Amniotic epithelial cell (primary cell): ENCODE measurements at regions not wholly inside any gene's neighbourhood (a gene's known extent, or its start where the extent isn't known, plus 50 kb on each side); places are given as distances from the start of the nearest gene placed in this dataset.
A peak's percentile ranks its signal among the peaks of the same experiment; 100 is the strongest.
"Not testable (repeated sequence)": the region's sequence is repeated elsewhere in the genome, so short reads cannot be mapped to it uniquely, and the experiment has no call there.

Source experiments
- DNase-seq: peaks from one replicate; pipeline ENCODE4 v3.0.0-alpha.2; 2010; ENCODE audit warnings: low read depth

DNA sequence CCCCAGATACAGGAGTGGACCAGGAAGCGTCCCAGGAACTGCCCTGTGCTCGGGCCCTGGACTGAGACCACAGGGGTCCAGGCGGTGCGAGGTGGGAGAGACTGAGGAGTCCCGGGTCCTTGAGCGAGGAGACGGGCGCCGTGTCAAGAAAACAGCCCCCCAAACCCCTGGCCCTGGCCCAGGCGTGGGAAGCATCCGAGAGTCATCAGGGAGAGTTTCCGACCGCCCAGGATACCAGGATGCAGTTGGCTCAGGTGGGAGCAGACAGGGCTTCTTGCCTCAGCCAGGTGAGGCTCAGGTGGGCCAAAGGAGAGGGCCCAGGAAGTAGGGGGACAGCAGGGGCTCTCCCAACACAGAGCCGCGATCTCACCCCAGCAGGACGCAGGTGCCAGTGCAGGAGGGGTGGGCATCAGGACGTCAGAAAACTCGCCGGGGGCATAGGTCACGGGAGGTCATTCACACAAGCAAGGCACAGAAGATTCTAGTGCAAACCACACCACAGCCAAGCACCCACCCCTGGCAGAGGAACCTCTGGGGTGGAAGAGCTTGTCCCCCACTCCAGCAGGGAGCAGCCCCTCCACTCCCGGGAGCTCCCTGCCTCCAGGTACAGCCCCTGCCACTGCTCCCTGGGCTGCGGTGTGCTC, 102.5 kb upstream of the EIF5 start:
- DNase-seq, result no peak

DNA sequence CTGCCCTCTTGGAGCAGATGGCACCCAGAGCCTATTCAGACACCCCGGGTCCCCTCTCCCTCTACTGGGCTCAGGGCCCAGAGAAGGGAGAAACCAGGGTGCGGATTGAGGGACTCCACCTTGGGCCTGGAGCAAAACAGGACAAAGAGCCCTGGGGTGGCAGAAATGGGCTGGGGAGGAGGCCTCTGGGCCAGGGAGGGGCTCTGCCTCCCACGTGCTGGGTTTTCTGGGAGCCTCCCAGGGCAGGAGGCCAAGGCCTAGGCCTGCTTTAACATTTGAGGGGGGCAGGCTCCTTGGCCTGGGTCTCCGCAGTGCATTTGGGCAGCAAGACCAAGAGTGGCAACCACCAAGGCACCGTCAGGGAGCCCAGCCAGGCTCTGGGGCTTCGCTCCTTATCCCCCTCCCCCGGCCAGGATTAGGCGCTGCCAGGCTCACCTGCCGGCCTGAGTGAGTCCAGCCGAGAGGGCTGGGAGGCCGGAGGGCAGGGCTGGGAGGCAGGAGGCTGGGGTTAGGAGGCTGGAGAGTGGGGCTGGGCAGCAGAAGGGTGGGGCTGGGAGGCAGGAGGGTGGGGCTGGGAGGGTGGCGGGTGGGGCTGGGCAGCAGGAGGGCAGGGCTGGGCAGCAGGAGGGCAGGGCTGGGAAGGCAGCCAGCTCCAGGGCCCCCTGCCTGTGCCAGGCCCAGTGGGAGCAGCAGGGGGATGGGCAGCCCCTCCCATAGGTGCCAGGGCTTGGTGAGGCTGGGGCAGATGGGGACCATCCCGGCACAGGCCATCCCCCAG, 101.8 kb upstream of the EIF5 start:
- no peak for DNase-seq

DNA sequence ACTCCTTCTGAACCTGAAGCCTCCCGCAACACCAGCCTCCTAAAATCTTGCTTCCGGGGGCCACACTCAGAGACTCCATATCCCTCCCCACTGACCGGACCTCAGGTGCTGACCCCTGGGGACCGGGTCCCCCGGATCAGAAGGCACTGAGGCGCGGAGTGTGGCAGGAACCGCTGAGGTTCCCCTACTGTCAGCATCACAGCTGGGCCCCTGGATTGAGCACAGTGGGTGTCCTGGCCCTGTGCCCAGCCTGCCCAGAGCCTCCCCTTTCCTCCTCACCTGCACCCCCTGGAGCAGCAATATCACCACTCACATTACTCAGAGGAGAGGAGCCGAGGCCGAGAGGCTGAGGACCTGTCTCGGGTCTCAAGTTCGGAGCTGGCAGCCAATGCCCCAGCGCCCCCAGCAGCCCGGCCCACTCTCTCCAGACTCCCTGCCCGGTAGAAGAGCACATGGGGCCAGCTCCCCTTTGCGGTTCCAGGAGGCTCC, 101.2 kb upstream of the EIF5 start:
- DNase-seq, result no peak

DNA sequence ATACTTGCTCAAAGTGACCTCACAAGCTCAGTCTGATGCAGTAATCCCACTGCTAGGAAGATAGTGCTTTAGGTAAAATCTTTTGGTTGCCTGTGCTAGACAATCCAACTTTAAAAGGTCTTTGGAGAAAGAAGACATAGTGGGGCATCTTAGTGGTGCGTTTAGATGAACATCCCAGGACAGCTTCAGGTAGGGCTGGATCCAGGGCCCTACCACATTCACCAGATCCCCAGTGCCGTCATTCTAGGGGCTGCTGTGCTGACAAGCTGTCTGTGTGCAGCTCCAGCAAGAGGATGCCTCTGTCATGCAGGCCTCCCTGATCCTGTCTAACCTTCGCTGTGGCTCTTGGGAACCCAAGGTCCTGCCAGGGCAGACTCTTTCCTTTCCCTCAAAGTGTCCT, 100.7 kb upstream of the EIF5 start:
- DNase-seq, result no peak

DNA sequence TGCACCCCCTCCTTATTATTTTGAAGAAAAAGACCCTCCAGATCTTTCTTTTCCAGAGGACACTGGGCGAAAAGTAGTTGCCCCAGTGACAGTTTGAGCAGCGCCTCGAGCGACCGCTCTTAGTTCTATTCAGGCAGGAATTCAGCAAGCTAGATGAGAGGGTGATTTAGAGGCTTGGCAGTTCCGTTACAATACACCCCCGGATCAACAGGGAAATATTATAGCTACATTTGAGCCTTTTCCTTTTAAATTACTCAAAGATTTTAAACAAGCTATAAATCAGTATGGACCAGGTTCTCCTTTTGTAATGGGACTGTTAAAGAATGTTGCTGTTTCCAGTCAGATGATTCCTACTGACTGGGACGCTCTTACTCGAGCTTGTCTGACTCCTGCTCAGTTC, 99.2 kb upstream of the EIF5 start:
- DNase-seq, result not testable (repeated sequence)

DNA sequence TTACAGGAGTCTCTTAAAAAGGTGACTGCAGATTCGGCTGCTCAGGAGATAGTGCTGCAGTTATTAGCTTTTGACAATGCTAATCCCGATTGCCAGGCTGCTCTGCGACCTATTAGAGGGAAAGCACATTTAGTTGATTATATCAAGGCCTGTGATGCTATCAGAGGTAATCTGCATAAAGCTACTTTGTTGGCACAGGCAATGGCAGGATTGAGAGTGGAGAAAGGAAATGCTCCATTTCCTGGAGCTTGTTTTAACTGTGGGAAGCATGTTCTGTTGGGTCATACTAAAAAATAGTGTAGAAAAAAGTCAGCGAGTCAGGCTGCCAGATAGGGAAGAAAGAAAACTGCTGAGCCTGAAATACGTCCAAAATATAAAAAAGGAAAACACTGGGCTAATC, 98.5 kb upstream of the EIF5 start:
- DNase-seq, result not testable (repeated sequence)

DNA sequence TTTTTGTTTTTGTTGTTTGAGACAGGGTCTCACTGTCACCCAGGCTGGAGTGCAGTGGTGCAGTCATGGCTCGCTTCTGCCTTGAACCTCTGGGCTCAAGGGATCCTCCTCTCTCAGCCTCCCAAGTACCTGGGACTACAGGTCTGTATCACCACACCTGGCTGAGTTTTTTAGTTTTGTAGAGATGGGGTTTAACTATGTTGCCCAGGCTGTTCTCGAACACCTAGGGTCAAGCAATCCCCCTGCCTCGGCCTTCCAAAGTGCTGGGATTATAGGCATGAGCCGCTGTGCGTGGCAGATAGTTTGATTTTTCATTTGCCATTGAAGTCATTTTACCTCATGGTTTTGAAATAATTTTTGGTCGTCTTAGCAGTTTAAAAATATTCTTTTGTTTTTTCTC, 94.3 kb upstream of the EIF5 start:
- no peak for DNase-seq

DNA sequence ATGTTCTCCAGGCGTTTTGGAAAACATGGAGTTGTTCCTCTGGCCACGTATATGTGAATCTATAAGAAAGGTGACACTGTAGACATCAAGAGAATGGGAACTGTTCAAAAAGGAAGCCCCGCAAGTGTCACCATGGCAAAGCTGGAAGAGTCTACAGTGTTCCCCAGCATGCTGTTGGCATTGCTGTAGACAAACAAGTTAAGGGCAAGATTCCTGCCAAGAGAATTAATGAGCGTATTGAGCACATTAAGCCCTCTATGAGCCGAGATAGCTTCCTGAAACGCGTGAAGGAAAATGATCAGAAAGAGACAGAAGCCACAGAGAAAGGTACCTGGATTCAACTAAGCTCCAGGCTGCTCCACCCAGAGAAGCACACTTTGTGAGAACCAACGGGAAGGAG, 92.5 kb upstream of the EIF5 start:
- no peak for DNase-seq

DNA sequence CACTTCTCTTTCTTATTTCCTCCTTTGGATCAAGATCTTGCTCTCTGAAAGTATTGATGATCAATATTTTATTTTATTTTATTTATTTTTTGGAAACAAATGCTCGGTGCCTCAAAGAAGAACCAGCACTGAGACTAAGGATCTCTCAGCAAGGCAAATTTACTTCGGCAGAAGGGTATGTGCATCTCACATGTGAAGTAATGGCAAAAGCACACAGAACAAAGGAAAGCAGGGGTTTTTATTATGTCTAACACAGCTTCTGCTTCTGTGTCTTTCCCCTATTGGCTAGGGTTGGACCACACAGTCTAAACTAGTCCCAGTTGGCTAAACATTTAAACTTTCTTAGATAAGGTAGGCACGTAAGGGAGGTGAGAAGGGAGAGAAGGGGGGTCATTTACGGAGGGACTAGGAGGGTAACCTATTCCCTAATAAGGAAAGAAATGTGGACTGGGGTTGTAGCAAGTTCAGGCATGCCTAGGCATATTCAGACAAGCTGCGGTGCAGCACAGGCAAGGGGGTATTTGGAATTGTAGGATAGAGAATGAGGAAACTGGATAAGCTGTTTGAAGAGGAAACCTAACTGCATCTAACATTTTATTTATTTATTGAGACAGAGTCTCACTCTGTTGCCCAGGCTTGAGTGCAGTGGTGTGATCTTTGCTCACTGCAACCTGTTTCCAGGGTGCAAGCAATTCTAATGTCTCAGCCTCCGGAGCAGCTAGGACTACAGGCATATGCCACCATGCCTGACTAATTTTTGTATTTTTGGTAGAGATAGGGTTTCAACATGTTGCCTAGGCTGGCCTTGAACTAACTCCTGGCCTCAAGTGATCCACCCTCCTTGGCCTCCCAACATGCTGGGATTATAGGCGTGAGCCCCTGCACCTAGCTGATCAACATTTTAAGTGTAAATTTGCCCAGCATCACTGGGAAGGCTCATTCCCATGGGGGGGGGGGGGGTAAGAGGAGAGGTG, 90.0 kb upstream of the EIF5 start:
- DNase-seq, result no peak

DNA sequence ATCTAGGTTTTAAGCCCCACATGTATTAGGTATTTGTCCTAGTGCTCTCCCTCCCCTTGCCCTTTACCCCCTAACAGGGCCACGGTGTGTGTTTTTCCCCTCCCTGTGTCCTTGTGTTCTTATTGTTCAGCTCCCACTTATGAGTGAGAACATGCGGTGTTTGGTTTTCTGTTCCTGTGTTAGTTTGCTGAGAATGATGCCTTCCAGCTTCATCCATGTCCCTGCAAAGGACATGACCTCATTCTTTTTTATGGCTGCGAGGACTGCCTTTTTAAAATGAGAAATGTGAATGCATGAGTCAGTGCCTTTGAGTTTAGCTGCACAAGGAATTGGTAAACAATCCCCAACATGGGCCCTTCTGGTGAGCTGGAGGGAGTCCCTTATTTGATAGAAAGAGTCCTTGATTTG, 88.4 kb upstream of the EIF5 start:
- DNase-seq, result peak; percentile 64

DNA sequence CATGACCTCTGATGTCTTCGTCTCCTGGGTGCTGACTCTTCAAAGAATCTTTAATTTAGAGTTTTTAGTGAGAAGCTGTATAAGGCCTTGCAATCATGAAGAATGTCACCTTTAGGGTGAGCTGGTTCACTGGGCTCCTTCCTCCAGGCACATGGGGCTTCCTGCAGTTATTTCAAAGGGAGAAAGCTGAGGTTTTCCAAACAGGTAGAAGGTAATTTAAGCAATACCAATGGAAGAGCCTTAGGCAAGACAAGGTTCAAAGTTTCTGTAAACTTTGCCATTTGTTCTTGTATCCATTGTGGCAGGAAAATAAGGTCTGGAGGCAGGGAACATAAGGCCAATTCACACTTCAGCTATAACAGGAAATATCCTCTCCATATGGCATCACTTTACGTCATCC, 88.0 kb upstream of the EIF5 start:
- DNase-seq, result no peak

DNA sequence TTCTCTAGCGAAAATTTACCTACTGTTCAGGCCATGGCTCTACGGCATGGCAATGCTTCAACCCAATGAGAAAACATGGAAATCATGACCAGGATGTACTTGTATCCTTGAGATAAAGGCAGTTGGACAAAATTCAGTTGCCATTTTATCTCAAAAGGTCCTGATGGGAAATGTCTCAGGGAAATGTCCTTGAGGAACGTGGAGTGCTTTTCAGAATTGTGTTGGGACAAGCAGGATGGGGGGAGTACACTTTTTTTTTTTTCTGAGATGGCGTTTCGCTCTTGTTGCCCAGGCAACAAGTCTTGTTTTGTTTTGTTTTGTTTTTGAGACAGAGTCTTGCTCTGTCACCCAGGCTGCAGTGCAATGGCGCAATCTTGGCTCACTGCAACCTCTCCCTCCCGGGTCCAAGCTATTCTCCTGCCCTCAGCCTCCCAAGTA, 86.8 kb upstream of the EIF5 start:
- DNase-seq, result no peak

DNA sequence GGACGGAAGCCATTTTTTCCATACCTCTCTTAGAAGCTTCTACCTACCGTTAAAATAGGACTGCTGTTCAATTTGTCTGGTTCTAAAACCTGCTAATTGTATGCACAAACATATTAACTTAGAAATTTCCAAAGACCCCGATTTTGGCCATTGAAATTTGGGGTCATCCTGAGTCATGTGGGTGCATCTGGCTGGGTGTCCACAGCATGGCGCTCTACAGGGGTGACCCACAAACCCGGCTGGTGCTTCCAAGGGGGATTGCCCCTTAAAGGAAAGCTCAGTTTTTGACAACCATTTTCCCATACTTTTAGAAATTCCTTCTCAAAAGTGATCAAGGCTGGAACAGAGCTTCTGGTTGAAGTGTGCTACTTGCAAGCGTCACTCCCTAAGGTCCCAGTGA, 83.9 kb upstream of the EIF5 start:
- no peak for DNase-seq

DNA sequence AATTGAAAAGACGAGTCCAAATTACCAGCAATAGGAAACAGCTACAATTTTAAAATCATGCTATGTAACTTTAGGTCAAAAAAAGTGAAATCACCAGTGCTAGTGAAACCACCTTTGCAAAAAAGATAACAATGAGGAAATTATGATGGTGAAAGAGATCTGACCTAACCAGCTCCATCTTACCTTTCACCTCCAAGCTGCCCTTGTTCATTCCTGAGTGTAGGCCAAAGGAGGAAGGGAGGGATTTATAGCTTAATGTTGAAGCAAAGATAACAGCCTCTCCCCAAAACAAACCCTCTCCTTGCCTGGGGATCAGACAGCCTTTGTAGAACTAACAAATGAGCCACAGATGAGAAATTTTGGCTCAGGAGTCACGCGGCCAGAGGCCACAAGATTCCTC, 83.2 kb upstream of the EIF5 start:
- DNase-seq, result no peak

DNA sequence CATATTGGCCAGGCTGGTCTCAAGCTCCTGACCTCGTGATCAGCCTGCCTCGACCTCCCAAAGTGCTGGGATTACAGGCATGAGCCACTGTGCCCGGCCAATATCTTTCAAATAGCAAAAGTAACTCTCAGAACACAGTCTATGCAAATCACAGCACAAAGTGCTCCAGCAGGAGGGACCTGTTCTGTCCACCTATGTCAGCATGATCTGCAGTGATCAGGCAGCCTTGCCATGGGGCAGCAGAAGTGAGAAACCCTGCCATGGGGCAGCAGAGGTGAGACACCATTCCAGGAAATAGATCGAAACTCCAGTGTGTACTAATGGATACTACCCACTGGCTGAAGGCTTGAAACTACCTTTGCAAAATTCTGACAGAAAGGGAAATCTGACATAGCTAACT, 78.5 kb upstream of the EIF5 start:
- DNase-seq, result no peak

DNA sequence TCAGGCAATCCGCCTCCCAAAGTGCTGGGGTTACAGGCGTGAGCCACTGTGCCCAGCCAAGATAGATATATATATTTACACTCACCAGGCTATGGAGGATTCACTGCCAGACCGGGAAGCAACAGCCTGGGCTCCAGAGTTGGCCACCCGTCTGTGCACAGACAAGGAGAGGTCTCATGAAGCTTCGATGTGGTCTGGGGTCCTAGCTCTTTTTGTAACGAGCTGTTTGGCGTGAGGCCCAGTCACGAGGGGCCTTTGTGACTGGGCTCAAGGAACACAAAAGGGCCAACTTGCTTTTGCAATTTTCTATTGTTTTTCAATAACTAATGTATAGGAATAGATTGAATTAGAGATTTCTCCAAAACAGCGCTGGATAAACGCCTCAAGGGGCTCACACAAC, 77.6 kb upstream of the EIF5 start:
- no peak for DNase-seq

DNA sequence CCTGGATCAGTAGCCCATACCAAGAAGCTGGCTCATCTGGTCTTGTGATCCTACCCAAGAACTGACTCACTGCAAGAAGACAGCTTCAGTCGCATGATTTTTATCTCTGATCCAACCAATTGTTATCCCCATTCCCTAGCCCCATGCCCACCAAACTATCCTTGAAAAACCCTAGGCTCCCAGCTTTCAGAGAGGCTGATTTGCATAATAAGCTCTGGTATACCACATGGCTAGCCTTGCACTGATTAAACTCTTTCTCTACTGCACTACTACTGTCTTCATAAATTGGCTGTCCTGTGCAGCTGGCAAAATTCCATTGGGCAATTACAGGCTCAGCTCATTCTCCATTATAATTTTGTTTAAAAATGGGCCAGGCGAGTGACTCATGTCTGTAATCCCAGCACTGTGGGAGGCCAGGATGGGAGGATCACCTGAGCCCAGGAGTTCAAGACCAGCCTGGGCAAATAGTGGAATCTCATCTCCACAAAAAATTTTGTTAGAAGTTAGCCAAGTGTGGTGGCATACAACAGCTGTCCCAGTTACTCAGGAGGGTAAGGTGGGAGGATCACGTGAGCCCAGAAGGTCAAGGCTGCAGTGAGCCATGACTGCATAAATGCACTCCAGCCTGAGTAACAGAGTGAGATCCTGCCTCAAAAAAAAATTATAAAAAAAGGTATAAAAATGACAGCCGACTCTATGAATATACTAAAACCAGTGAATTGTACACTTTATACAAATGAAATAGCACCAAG, 76.7 kb upstream of the EIF5 start:
- DNase-seq, result peak; percentile 63

DNA sequence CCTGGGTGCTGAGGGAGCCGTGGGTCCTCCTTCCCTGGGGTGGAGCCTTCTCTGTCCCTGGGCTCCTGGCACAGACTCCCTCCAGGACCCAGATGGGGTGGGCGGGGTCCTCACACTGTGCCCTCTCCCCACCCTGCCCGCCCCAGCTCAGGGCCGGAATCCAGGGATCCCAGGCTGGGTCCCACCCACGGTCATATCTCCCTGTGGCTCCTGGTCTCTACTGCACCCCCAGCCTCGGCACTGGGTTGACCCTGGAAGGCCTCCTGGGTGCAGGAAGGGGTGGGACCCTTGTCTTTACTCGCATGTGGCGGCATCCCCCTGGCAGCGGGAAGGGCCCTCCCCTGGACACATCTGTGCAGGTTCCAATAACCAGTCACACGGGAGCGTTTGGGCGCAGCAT, 75.8 kb upstream of the EIF5 start:
- no peak for DNase-seq

DNA sequence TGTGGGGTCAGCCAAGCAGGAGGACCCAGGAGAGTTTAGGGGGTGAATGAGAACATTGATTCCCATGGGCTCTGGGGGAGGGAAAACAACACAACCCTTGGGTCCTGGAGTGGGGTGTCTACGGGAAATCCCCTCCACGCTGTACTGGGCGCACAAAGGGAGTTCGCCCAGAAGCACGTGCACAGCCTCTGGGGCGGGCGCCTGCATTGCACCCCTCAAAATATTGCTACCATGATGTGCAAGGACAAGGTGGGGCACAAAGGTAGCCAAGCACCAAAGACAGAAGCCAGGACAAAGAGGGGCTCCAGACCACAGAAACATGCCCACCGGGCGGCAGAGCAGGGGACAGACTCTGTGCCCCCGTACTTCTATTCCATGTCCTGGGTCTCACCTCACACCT, 74.9 kb upstream of the EIF5 start:
- DNase-seq, result no peak

DNA sequence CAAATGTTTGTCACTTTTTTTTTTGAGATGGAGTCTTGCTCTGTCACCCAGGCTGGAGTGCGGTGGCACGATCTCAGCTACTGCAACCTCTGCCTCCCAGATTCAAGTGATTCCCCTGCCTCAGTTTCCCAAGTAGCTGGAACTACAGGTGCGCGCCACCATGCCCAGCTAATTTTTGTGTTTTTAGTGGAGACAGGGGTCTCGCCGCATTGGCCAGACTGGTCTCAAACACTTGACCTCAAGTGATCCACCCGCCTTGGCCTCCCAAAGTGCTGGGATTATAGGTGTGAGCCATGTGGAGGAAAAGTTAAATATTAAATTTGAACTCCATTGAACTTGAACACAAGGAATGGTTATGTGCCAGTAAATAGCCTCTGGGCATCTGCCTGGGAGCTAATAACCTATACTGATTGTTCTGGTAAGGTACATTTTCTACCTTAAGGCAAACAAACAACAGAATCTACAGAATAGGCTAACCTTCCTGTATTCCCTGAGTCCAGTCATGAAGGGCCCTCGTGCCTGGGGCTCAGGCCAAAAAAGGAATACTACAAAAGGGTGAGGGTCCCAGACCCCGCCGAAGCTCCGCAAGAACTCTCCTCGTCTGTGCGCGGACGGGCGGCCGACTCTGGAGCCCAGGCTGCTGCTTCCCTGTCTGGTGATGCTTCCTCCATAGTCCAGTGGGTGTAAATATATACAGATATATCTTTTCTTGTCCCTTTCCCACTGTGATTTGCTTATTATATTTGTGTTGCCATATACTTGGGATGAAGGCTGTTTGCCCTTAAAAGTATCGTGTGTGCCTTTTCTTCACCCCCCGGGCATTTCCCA, 74.0 kb upstream of the EIF5 start:
- DNase-seq, result no peak

DNA sequence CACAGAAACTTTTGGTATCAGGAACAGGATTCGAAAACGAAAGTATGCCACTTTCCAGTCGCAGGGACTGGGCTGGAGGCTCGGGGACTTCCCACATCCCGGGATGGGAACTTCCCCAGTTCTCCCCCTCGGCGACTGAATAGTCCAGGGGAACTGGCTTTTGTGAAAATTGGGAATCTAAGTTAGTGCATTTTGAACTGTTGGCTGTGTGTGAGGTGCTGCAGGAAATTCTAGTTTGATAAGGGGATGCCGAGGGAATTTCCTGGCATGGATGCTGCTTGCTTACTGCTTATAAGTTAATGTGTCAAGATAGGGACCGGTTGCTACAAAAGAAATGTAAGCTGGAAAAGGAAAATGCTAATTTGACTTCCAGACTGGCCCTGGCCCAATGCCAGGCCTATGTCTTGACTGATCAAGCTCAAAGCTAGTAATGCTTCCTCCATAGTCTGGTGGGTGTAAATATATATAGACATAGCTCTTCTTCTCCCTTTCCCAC, 73.4 kb upstream of the EIF5 start:
- DNase-seq, result no peak
